ENCODE measurements at regions not wholly inside any gene's neighbourhood (a gene's known extent, or its start where the extent isn't known, plus 50 kb on each side); places are given as distances from the start of the nearest gene placed in this dataset.

DNA sequence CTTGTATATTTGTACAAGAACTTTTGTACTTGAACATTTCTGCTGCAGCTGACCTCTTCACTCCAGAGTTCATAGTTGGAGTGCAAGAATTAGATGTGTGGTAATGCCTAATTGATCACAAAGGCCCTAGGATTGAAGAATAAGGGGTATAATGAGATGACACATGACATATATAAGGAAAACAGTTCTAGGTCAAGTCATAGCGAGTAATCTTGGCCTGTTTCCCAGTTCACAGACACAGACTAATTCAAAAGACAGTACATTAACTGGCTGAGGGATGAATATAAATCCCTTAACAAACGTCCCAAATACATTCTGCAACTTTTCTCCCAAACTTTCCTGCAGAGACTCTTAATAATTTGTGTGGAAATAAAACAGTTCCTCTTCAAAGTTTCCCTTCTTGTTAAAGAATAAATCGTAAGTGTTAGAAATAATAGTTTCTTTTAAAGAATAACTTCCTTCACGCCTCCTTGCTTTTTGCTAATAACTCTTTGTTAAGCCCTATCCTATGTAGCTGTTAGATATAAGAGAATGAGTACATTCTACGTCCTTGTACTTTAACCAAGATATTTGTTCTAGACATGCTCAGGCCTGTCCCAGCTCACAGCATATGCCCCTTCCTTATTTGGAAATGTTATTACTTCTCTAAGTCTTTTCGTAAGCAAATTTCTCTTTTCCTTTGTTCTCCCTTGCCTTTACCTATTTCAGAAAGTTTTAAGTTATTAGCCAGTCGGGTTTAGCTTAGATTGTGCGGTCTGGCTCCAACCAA, 556.4 kb upstream of the CTNND2 start:
- Histone ChIP-seq H3K9me3 (no peaks in the 10 kb centered on the region), H3K4me1 (no peaks in the 10 kb centered on the region), H3K27me3 (no peaks in the 10 kb centered on the region), H3K36me3 (no peaks in the 10 kb centered on the region), H3K27ac (no peak overlapping the region), H3K9ac (ENCODE audit: low read depth in 2 of 2, low read length in 2 of 2) (no peak overlapping the region), H3K4me3 (no peak overlapping the region)
- intact Hi-C loops (cut with DNase I), result no loop called here
- TF ChIP-seq, protein P1, sequence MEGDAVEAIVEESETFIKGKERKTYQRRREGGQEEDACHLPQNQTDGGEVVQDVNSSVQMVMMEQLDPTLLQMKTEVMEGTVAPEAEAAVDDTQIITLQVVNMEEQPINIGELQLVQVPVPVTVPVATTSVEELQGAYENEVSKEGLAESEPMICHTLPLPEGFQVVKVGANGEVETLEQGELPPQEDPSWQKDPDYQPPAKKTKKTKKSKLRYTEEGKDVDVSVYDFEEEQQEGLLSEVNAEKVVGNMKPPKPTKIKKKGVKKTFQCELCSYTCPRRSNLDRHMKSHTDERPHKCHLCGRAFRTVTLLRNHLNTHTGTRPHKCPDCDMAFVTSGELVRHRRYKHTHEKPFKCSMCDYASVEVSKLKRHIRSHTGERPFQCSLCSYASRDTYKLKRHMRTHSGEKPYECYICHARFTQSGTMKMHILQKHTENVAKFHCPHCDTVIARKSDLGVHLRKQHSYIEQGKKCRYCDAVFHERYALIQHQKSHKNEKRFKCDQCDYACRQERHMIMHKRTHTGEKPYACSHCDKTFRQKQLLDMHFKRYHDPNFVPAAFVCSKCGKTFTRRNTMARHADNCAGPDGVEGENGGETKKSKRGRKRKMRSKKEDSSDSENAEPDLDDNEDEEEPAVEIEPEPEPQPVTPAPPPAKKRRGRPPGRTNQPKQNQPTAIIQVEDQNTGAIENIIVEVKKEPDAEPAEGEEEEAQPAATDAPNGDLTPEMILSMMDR (IDR thresholded peaks at IDR 0.05), result no peak
- no peak for DNase-seq

DNA sequence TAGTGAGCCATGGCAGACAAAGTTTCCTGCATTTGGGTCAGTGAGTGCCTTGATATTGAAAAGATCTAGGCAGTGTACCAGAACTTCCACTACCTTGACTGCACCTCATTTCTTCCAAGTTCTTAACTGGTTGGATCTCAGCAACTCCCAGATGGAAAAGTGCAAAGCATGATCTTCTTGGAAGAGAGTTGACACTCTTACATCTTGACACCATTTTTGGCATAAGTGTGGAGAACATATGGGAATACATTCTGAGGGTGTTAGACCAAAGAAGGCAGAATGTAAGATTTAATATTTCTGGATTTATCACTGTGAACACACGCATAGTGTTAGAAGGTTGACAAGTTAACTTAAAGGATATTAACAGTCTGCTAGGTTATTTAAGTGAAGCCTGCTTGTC, 555.1 kb upstream of the CTNND2 start:
- TF ChIP-seq, protein P1 (IDR thresholded peaks at IDR 0.05), result no peak
- no peaks in the 10 kb centered on the region for H3K9me3 ChIP-seq
- no peak overlapping the region for H3K27ac ChIP-seq

DNA sequence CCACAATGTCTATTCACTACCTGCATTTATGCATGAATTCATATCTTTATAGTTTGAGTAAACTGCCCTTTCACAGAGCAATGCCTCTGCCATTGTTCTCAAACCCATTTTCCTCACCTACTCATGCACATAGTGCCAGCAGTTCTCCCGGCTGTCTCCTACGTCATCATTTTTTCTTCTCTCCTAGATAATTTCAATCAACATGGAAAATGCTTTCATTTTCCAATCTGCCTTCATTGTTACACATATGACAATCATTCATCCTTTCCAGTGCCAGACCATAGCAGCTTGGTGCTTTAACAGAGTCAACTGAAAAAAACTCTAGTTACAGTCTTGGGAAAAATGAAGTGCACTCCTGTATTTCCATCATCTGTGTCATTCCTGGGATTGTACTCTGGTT, 514.8 kb upstream of the CTNND2 start:
- Histone ChIP-seq H3K27ac (no peak overlapping the region), H3K4me3 (no peak overlapping the region), H3K9me3 (no peaks in the 10 kb centered on the region), H3K36me3 (no peaks in the 10 kb centered on the region), H3K27me3 (no peaks in the 10 kb centered on the region), H3K9ac (ENCODE audit: low read depth in 2 of 2, low read length in 2 of 2) (no peak overlapping the region), H3K4me1 (no peaks in the 10 kb centered on the region)
- TF ChIP-seq, protein P1 (IDR thresholded peaks at IDR 0.05), result no peak
- no peak for DNase-seq
- intact Hi-C loops (cut with DNase I), result no loop called here

More for the DNA sequence above, 555.1 kb upstream of the CTNND2 start:
- no peaks in the 10 kb centered on the region for H3K36me3 ChIP-seq
- no peaks in the 10 kb centered on the region for H3K4me1 ChIP-seq
- no peak overlapping the region for H3K4me3 ChIP-seq
- no peak overlapping the region for H3K9ac ChIP-seq (ENCODE audit: low read depth in 2 of 2, low read length in 2 of 2)
- intact Hi-C loops (cut with DNase I), result no loop called here
- no peak for DNase-seq
- H3K27me3 ChIP-seq, result no peaks in the 10 kb centered on the region

DNA sequence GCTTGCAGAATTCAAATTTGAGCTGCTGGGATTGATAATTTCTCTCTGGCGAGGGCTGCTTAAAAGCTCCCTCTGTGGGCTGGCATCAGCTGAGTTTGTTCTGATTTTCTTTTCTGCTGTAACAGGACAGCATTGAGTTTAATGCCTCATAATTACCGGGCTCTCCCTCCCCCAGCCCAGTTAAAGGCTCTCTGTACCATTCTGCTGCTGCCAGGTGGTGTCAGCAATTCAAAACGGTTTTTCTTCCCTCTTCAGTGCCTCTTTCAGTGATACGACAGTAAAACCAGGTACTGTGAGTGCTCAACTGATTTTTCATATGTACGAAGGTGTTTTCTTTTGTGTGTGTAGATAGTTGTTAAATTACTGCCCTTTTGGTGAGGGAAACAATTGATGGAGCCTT, 509.3 kb upstream of the CTNND2 start:
- intact Hi-C loops (cut with DNase I), result no loop called here
- TF ChIP-seq, protein P1 (IDR thresholded peaks at IDR 0.05), result no peak
- Histone ChIP-seq H3K9me3 (no peaks in the 10 kb centered on the region), H3K4me1 (no peaks in the 10 kb centered on the region), H3K4me3 (no peak overlapping the region), H3K27me3 (no peaks in the 10 kb centered on the region), H3K36me3 (no peaks in the 10 kb centered on the region), H3K9ac (ENCODE audit: low read depth in 2 of 2, low read length in 2 of 2) (no peak overlapping the region), H3K27ac (no peak overlapping the region)
- DNase-seq, result no peak

DNA sequence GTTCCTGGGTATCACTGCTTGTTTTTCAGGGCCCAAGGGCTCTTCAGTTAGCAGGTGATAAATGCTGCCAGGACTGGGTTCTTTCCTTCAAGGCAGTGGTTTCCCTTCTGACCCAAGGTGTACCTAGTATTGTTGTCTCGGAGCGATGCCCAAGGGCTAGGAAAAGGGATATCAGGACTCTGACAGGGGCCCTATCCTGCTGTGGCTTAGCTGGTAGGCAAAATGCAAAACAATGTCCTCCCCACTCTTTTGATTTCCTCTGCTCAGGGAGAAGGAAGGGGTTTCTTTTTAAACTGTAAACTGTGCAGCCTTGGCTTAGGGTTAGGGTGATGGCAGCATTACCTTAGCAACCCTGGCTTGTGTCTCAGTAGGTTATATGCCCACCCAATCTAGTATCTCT, 508.8 kb upstream of the CTNND2 start:
- H3K9ac ChIP-seq (ENCODE audit: low read depth in 2 of 2, low read length in 2 of 2), result no peak overlapping the region
- intact Hi-C loops (cut with DNase I), result no loop called here
- no peaks in the 10 kb centered on the region for H3K36me3 ChIP-seq
- H3K9me3 ChIP-seq, result no peaks in the 10 kb centered on the region
- H3K27ac ChIP-seq, result no peak overlapping the region
- DNase-seq, result no peak
- TF ChIP-seq, protein P1 (IDR thresholded peaks at IDR 0.05), result no peak
- no peak overlapping the region for H3K4me3 ChIP-seq
- H3K27me3 ChIP-seq, result no peaks in the 10 kb centered on the region
- H3K4me1 ChIP-seq, result no peaks in the 10 kb centered on the region

All from colonic mucosa (tissue), 4 donors.